Activated CD8-positive, alpha-beta memory T cell treated with anti-CD3 and anti-CD28 coated beads, Interleukin-2, amount 50 U/mL, for 1 hour (primary cell): ENCODE measurements at regions not wholly inside any gene's neighbourhood (a gene's known extent, or its start where the extent isn't known, plus 50 kb on each side); places are given as distances from the start of the nearest gene placed in this dataset.
"Not testable (repeated sequence)": the region's sequence is repeated elsewhere in the genome, so short reads cannot be mapped to it uniquely, and the experiment has no call there.

Experiments used
- DNase-seq: peaks from one replicate; pipeline ENCODE4 v3.0.0-alpha.2; 2020; ENCODE audit errors: extremely low read depth

DNA sequence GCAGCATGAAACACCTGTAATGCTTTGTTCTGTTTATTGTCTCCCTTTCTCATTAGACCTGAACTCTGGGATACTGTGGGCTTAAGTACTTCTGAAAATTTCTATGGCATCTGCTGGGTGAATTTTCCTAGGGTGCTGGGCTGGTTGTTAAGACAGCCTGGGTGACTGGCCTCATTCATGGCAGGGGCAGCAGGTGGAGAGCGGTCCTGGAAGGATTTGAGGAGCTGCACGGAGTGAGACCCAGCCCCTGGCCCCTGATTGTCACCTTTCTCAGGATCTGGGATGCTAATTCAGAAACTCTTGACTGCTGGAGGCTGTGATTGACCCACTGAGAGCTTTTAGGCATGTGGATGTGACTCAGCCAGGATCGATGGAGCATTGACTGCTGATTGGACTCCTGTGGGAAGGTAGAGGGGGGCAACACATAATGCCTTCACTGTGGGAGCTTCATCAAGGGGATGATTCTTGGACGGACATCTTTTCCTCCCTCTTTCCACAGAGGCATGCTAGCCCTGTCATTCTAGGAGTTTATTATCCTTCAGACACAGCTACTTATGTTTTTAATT, 252.0 kb downstream of the GOLGA6L6 start:
- DNase-seq = not testable (repeated sequence)

DNA sequence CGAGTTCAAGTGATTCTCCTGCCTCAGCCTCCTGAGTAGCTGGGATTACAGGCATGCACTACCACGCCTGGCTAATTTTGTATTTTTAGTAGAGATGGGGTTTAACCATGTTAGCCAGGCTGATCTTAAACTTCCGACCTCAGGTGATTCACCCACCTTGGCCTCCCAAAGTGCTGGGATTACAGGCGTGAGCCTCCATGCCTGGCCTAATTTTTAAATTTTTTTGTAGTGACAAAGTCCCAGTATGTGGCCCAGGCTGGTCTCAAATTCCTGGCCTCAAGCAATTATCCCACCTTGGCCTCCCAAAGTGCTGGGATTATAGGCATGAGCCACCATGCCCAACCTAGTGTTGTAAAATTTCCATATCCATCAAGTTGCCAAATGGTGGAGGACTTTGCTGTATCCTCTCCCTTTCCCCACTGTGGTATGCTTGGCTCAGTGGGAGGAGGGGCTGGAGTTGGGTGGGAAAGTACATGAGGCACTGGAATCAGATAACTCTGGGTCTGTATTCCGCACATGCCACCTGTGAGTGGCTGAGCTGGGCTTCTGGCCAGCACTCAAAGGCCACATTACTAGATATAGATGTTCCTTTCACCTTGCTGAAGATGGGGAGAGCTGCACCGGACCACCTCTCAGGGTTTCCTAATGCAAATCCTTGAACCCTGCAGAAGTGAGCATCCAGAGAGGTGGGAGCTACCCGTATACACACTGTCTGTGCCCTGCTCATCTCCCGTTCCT, 252.6 kb downstream of the GOLGA6L6 start:
- DNase-seq = not testable (repeated sequence)

DNA sequence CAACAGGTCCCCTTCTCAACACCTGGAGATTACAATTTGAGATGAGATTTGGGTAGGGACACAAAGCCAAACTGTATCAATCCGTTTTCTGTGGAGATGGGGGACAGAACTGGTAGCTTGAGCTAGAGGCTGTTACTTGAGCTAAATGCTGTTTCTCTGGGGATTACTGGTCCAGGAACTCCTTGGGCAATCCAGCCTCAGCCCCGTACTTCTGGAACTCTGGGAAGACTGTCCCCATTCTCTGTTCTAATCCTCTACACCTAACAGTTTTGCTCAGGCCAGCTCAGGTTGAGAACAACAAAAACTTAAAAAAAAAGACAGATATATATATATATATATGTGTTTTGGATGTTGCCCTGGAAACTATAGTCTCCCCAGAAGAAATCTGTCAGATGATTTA, 255.0 kb downstream of the GOLGA6L6 start:
- DNase-seq = not testable (repeated sequence)

DNA sequence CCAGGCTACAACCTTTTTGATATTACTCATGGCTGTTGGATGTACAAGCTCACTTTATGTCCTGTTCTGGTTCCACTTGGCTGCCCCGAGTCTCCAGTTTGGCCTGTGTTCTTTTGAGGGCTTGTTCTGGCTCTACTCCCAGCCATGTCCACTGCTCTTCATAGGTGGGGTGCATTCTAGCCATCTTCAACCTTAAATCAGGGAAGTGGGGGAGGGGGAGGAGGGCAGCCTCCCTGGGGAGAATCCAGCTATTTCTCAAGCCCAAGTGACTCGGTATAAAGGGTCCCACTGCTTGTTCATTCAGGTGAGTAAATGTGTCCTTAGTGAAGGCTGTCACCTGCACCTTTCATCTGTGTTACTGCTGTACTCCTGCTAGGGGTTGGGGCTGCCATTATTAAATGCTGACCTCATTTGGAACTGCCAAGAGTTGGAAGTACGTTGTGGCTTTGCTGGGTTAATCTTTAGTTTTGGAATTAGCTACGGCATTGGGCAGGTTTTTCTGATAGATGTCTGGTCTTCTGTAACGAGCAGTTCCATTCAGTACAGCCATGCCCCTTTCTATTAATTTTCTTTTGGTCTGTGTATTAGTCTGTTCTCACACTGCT, 255.8 kb downstream of the GOLGA6L6 start:
- DNase-seq = not testable (repeated sequence)

DNA sequence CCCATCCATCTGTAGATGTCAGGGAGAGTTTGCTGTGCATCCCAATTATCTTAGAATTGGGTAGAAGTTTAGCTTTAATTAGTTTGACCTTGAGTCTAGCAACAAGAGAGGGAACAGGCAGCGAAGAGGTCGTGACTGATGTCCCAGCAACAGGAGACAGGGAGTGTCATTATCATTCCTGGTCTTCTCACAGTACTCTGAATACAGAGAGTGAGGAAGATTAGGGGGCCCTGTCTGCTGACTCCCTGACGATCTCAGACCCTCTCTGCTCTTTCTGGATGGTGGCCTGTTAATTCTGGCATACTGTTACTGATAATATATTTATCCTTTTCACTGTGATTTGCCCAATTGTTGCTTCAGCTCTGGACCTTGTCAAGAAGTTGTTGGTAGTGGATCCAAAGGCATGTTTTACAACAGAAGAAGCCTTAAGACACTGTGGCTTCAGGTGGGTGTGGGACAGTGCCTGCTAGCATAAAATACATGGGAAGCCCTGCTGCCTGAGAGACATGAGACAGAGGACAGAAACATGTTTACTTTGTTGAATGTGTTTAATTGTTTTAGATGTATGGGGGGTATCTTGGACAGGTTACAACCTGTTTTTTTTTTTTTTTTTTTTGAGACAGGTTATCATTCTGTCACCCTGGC, 256.6 kb downstream of the GOLGA6L6 start:
- DNase-seq = not testable (repeated sequence)

DNA sequence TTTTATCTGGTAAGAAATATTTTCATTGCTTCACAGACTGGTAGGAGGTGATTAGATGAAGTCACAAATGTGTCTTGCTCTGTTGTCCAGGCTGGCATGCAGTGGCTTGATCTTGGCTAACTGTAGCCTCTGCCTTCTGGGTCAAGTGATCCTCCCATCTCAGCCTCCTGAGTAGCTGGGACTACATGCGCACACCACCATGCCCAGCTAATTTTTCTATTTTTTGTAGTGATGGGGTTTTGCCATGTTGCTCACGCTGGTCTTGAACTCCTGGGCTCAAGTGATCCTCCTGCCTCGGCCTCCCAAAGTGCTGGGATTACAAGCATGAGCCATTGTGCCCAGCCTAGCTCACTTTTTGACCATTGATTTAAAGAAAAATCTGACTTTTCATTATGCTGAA, 257.9 kb downstream of the GOLGA6L6 start:
- DNase-seq = not testable (repeated sequence)

DNA sequence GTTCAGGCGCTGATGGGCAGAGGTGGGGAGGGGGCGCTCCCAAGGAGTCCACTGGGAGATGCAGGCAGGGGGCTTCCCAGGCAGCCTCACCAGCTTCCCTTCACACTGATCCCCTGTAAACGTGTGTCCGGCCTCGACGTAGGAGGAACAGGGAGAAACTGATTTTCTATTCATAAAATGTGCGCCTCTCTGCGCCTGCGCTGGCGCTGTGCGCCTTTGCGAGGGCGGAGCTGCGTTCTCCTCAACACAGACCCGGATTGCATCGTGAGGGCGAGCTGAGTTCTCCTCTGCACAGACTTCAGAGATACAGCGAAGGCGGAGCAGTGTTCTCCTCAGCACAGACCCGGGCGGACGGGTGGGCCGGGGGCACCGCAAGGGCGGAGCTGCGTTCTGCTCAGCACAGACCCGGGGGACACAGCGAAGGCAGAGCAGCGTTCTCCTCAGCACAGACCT, 259.1 kb downstream of the GOLGA6L6 start:
- not testable (repeated sequence) for DNase-seq

DNA sequence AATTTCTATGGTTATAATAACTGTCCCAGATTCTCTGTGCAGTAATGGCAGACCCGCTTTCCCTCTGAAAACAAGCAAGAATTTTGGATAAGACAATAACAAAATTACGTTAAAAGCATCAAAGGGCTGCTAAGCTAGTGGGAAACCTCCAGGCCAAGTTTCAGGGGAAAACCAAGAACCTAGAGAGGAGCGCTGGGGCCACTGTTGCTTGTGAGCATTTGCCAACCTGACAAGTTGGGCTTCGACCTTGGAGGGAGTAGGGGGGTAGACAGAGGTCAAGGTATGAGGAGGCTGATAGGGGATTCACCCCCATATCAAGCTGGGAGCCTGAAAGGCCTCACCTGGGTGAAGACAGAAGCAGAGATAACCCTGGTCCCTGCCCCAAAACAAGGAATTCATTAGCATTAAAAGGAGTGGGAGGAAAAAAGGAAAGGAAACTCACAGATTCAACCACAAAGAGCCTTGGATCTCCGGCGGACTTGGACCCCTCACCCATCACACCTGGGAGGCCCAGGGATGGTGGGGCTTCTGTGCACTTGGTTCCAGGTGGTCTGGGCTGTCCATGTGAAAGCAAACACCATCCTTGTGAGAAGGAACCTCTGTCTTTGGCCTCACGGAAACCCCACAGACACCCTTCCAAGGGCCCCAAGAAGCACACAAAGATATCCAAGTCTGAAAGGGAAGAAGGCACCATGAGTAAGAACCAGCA, 259.9 kb downstream of the GOLGA6L6 start:
- DNase-seq = not testable (repeated sequence)

DNA sequence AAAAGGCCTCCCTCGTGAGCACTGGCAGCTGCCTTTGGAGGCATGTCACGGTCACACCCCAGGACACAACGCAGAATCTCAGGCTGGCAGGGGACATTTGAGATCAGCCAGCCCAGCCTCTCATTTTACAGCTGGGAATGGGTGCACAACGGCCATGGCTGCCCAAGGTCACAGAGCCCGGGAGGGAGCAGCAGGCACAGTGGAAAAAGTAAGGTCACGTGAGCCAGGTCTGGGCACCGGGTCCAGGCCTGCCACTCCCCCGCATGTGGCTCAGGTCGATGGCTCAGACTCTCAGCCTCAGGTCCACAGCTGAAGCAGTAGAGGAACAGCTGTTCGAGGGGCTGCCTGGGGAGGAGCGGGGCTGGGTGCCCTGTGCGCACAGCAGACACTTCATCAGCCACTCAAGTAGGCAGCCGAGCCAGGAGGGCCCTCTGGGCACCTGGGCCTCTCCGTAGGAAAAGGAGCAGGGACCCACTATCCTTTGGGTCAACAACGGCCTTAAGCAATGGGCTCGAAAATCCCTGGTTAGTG, 260.6 kb downstream of the GOLGA6L6 start:
- DNase-seq = no peak

DNA sequence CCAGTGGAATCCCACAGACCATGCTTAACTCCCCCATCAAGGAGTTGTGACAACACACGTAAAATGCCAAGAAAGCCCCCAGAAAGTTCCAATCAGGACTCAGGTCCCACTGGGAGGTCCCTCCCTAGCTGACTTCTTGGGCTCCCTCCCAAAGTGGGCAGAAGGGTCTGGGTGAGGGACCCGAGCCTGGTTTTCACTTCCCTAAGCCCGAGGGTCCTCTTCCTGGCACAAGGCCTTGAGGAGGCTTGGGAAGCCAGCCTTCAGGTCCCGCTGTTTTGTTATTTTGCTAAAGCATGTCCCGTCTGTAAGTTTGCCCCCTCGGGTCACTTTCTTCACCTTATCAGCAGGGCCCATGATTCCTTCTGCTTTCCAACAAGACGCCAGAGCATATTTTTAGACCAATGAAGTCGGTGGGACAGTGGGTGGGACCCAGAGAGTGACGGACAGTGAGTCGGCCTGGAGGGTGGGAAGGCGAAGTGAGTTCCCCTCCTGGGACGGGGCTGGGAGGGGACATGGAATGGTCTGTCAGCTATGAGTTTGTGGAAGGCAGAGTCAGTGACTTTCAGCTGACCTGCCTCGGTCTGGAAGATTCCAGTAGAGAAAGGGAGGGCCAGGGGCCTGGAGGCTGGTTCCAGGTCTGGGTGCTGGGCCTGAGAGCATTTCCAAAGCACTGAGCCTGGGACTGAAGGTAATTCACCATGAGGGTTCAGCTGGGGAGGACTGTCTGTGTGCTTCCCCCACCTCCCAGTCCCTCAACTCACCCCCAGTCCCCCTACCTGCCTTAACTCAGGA, 261.3 kb downstream of the GOLGA6L6 start:
- DNase-seq = not testable (repeated sequence)

DNA sequence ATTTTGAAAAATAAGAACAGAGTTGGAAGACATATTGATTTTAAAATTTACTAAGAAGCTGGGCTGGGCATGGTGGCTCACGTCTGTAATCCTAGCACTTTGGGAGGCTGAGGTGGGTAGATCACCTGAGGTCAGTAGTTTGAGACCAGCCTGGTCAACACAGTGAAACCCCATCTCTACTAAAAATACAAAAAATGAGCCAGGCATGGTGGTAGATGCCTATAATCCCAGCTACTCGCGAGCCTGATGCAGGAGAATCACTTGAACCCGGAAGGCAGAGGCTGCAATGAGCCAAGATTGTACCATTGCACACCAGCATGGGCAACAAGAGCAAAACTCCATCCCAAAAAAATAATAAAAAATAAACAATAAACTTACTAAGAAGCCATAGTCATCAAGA, 262.5 kb downstream of the GOLGA6L6 start:
- DNase-seq = not testable (repeated sequence)

DNA sequence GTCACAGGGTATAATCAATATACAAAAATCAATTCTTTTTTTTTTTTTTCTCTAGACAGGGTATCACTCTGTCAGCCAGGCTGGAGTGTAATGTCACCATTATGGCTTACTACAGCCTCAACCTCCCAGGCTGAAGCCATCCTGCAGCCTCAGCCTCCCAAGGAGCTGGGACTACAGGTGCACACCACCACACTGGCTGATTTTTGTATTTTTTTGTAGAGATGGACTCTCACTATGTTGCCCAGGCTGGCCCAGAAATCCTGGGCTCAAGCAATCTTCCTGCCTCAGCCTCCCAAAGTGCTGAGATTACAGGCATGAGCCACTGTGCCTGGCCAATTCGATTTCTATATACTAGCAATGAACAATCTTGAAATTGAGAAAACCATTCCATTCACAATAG, 263.2 kb downstream of the GOLGA6L6 start:
- not testable (repeated sequence) for DNase-seq

DNA sequence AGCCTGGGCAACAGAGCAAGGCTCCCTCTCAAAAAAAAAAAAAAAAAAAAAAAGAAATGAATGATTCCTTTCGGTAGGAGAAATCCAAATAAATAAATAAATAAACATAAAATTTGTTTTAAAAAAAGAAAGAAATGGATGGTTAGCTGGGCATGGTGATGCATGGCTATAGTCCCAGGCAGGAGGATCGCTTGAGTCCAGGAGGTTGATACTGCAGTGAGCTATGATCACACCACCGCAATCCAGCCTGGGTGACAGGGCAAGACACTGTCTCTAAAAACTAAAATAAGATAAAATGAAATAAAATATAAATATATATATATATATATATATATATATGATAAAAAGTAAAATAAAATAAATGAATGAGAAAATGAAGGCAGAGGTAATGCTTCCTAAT, 264.1 kb downstream of the GOLGA6L6 start:
- not testable (repeated sequence) for DNase-seq

DNA sequence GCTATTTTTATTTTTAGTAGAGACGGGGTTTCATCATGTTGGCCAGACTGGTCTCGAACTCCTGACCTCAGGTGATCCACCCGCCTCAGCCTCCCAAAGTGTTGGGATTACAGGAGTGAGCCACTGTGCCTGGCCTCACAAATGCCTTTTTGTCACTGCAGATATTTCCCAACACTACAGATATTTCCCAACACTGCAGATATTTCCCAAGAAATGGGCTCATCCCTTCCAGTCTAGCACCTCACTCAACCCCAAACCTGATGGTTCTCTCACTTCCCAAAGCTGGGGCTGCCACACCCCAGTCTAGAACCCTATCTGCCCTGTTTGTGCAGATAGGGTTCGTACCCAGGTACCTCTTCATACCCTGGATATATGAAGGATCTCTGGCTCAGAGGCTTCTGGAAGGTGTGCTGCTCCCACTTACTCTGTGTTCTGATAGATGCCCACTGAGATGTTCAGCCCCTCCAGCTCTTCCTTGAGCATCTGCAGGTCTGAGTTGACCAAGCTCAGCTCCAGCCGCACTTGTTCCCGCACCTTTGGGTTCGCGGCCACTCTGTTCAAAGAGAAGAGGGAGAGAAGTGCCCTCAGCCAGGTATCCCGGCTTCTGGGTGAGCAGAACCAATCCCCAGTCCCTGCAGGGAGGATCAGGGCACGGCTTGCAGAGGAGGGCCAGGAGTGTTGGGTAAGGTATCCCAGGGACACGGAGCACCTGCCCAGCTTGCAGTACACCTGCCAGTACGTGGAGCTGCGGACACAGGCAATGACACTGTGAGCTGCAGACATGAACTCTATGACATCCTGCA, 265.1 kb downstream of the GOLGA6L6 start:
- DNase-seq = not testable (repeated sequence)

DNA sequence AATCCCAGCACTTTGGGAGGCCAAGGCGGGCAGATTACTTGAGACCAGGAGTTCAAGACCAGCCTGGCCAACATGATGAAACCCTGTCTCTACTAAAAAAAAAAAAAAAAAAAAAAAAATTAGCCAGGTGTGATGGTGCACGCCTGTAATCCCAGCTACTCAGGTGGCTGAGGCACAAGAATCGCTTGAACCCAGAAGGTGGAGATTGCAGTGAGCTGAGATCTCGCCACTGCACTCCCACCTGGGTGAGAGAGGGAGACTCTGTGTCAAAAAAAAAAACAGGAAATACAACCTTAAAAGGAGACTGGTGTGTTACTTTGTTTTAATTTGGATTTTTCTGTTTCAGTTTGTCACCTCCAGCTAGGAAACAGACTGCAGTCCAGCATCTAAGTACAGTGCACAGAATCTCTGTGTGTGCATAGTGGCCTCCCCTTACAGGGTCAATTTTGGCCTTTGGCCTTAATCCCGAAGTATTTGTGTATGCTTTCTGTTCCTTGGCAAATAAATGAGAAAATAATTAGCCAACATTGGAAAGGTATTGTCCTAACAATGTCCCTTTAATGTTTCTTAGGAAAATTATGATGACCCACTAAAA, 266.1 kb downstream of the GOLGA6L6 start:
- not testable (repeated sequence) for DNase-seq

DNA sequence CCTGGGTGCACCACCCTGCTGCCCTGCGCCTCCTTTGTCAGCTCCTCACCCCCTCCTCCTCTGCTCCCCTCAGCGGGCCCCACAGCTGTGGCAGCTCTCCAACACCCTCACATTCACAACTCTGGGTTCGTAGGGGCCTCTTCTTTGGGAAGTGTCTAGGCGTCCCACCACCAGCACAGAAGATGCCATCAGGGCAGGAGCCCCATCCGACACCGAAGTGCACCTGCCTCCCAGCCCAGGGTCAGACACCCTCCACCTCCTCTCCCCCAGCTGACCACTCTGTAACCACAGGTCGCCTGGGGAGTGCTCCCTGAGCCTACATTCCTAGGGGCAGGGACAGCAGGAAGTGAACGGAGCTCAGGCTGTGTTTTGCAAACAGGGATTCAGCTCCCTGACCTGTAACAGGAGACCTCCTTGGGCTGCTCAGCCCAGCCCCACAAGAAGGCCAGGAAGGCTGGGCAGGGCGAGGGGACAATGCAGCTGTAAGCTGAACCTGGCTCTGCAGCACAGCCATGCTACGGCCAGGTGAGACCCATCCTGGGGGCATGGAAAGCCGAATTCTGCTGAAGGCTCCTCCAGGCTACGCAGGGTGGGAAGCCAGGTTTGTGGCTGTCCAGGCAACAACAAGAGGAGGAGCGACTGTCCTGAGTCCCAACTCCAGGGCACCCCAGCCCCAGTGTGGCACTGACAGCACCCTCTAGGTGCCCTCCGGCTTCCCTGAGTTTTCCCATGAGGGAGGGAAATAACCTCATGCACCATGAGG, 269.0 kb downstream of the GOLGA6L6 start:
- no peak for DNase-seq

DNA sequence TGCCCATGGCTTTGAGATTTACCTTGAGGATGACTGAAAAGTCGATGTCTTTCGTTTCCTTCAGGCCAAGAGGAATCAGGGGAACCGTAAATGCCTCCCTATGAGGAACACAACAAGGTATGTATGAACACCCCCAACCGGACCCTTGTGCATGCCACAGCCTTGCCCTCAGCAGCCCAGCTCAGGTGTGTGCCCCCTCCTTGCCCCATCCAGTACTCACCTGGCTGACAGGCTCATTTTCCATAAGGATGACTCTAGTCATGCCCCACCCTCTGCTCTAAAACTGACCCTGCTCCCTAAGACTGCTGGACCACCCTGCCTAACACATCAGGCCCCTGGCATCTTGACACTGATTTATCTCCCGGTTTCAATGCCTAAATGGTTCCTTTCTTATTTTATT, 270.0 kb downstream of the GOLGA6L6 start:
- no peak for DNase-seq

DNA sequence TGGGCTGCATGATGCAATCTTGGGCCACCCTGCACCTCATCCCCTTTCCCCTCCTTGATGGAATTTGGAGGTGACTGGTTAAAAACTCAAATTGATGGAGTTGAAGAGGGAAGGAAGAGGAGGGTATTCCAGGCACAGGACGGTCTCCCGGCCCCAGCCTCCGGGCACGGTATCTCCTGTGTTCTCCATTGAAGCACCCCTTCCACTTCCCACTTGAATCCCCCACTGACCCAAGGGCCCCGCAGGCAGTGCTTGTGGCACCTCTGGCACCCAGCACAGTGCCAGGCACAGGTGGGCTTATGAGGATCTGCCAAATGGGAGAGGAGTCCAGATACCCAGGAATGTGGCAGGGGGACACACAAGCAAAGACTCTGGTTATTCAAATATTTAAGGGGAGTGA, 271.6 kb downstream of the GOLGA6L6 start:
- not testable (repeated sequence) for DNase-seq

DNA sequence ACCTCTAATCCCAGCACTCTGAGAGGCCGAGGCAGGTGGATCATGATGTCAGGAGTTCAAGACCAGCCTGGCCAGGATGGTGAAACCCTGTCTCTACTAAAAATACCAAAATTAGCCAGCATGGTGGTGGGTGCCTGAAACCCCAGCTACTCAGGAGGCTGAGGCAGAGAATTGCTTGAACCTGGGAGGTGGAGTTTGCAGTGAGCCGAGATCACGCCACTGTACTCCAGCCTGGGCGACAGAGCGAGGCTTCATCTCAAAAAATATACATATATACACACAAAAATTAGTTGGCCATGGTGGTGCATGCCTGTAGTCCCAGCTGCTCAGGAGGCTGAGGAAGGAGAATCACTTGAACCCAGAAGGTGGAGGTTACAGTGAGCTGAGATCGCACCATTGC, 273.6 kb downstream of the GOLGA6L6 start:
- not testable (repeated sequence) for DNase-seq
